Right cardiac atrium (tissue), 5 donors: ENCODE measurements at regions not wholly inside any gene's neighbourhood (a gene's known extent, or its start where the extent isn't known, plus 50 kb on each side); places are given as distances from the start of the nearest gene placed in this dataset.
"Not testable (repeated sequence)": the region's sequence is repeated elsewhere in the genome, so short reads cannot be mapped to it uniquely, and the experiment has no call there.

Source experiments
- ATAC-seq, 2 donors: fragments of 200-7000 bp; cut with Tn5 transposase; one replicate each; pipeline versions ENCODE4 v1.8.0 to v1.9.1; 2020; ENCODE audit warnings: moderate library complexity in 2 of 2, mild to moderate bottlenecking in 1 of 2
- DNase-seq, 3 donors: peaks; one replicate each; pipeline ENCODE4 v3.0.0-alpha.2; 2020
- H3K27ac ChIP-seq: one replicate; pipeline ENCODE4 v1.5.1; 2013; ENCODE audit warnings: mild to moderate bottlenecking, low read length, control low read depth, moderate library complexity
- H3K27me3 ChIP-seq: one replicate; pipeline ENCODE4 v1.6.1; 2013; ENCODE audit not compliant: control insufficient read depth, insufficient read depth
- H3K4me1 ChIP-seq: one replicate; pipeline ENCODE4 v1.6.1; 2013; ENCODE audit warnings: low read length; ENCODE audit not compliant: control insufficient read depth, insufficient read depth
- H3K4me3 ChIP-seq: one replicate; pipeline ENCODE4 v1.5.1; 2013; ENCODE audit warnings: low read length, control low read depth
- H3K9me3 ChIP-seq: one replicate; pipeline ENCODE4 v1.6.1; 2013; ENCODE audit warnings: low read length; ENCODE audit not compliant: control insufficient read depth
- WGBS: extraction: QIAGEN DNeasy Blood & Tissue Kit; methylation state at CpG from one replicate; pipeline ENCODE4 v1.1.7; 2013; 5-methylcytosine and 5-hydroxymethylcytosine counted together
- intact Hi-C, 4 donors: fragments of 100-400 bp; cut with DNase I; formaldehyde crosslinking; loops; one replicate each; pipeline versions ENCODE4 v1.11.0 to v1.14.0; 2022 to 2023
- donor health status: healthy with polysubstance abuse.
- donor health status: DM: no; HTN: yes; CAD: no.
- donor health status: DM: no; HTN: no; CAD: no.
- donor health status: DM: no; HTN: yes; CAD: no; lungs with severe emphysema.
- donor health status: DM: yes; HTN: yes; CAD: no.

DNA sequence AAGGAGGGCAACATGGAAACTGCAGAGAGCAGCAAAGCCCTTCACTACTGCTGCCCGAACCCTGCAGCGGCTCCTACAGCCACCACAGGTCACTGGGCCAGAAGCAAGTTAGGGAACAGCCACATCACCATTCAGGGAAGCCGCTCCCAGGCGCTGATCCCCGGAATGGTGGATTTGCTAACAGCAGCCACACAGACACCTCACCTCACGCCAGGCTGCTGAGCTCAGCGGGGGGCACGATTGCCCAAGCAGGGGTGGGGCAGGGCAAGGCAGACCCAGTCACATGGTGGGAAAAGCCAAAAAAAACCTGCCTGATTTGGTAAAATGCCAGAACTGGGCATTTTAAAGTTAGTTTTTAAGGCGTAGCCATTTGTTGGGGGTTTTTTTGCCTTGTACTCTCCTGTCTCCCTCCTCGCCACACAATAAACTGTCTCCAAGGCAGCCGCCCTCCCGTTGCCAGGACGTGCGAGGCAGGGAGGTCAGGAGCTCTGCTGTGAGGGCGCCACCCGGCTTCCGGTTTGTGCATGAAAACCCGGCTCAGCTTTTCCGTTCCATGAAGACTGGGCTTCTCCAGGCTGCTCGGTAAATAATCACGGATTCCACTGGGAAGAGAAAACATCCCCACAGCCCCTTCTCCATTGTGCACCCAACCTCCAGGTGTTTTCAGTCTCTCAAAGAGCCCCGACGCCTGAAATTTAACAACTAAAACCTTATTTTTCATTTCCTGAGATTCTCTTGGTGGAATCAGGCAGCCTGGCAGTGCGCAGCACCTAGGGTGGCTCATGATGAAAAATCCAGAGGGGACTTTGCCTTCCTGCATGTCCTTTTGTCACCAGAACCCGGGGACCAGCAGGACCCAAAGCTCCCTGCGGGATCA is 453.5 kb downstream of the PREX1 start:
- peak overlapping the region; percentile 61 for H3K27ac ChIP-seq
- H3K27me3 ChIP-seq, H3K4me3 ChIP-seq, H3K9me3 ChIP-seq, intact Hi-C loops, H3K4me1 ChIP-seq: not testable (repeated sequence)
- WGBS: 45% methylated on average over 26 of the region's 26 CpGs
- ATAC-seq (peak; percentile 91 to 97), DNase-seq (peak; percentile 78 to 85 (median 85))

DNA sequence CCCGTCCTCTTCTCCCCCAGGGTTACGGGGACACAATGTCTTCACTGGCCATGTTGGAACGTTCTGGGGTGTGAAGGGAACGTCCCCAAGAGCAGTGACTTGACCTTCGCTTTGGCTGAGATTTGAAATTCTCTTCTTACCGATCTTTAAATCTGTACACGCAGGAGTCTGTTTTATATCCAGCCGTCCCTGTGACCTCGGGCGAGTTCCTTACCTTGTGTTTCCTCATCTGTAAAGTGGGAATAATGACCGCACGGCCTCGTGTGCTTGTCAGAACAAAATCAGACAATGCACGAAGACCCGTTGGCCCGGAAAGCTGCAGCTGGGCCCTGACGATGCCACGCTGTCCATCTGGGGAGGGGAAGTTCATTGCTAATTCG is 454.3 kb downstream of the PREX1 start:
- Histone ChIP-seq H3K27me3 (no peaks in the 10 kb centered on the region), H3K4me3 (no peak overlapping the region), H3K27ac (peak overlapping the region; percentile 61), H3K9me3 (no peaks in the 10 kb centered on the region), H3K4me1 (peaks cover 5% of the 10 kb centered on the region)
- no peak for DNase-seq
- 79% methylated on average over 19 of the region's 19 CpGs for WGBS
- ATAC-seq: no peak
- intact Hi-C loops: no loop called here

DNA sequence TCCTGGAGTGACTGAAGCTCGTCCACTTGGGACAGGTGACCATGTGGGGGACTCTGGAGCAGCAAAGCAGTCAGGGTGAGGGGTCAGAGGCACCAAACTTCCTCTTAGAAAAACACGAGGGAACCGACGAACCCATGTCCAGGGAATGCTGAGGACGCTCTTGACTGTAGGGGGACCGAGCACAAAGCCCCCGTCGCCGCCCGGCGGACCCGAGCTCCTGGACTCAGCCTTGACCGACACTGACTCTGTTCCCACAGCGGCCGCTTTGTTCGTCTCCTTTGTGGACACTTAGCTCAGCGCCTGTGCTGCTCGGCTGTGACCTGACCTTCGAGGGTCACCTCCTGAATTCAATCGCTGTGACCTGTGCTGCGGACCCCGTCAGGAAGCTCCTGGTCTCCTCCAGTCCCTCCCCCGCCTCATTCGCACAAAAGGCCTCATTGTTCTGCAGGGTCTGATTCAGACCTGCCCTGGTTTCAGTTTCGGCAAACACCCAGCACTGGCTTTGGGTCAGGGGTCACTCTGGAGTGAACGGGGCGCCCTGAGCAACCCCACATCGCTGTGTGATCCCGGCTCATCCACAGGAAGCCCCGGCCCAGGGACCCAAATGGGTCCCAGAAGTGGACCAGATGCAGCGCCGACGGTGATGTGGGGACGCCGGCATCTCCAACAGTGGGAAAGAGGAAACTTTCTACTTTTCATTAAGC is 454.8 kb downstream of the PREX1 start:
- H3K9me3 ChIP-seq, intact Hi-C loops, H3K27me3 ChIP-seq, H3K4me1 ChIP-seq, DNase-seq, H3K4me3 ChIP-seq: not testable (repeated sequence)
- H3K27ac ChIP-seq: peak overlapping the region; percentile 61
- ATAC-seq: peak in 1 of 2 donors; percentile 6
- 72% methylated on average over 34 of the region's 35 CpGs for whole genome bisulfite sequencing

DNA sequence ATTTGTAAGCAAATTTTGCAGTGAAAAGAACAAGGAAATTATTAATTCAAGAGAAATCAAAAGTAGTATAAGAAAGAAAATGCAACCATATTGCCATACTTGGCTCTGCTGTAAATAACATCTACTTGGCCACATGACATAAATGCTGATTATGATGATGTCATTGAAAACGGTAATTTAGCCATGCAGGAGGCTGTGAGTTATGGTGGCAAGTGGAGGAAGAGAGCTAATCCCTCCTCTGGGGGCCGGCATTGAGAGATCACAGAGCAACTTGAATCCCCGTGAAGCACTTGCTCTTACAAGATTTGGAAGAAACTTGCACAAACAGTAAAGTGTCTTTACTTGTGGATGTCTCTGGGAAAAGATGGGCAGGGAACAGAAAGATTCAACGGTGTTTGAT is 456.6 kb downstream of the PREX1 start:
- 88% methylated on average over 4 of the region's 4 CpGs for WGBS

DNA sequence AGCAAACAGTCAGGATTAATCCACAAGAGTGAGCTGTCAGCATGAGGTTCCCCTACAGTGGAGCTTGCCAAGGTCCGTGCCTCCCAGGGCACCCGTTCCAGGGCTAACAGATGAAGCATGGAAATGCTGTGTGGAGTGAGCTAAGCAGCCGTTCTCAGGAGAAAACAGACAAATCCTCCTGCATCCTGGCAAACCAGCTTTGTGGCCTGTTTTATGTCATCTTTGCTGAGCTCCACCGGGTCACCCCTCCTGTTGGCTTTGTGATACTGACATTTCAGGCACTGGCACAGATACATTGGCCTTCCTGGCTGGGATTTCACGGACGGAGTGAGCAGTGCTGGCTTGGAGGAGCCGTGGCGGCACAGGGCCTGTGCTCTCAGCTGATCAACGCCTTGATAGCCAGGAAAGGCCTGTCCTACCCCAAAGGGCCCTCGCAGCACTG is 459.2 kb downstream of the PREX1 start:
- DNase-seq (peak; percentile 44 to 76 (median 61)), ATAC-seq (peak; percentile 71 to 78)

More for the DNA sequence above, 456.6 kb downstream of the PREX1 start:
- Histone ChIP-seq H3K9me3 (no peaks in the 10 kb centered on the region), H3K27ac (no peak overlapping the region), H3K4me1 (peaks cover 5% of the 10 kb centered on the region), H3K27me3 (no peaks in the 10 kb centered on the region), H3K4me3 (no peak overlapping the region)
- intact Hi-C loops: no loop called here
- DNase-seq (no peak), ATAC-seq (no peak)

DNA sequence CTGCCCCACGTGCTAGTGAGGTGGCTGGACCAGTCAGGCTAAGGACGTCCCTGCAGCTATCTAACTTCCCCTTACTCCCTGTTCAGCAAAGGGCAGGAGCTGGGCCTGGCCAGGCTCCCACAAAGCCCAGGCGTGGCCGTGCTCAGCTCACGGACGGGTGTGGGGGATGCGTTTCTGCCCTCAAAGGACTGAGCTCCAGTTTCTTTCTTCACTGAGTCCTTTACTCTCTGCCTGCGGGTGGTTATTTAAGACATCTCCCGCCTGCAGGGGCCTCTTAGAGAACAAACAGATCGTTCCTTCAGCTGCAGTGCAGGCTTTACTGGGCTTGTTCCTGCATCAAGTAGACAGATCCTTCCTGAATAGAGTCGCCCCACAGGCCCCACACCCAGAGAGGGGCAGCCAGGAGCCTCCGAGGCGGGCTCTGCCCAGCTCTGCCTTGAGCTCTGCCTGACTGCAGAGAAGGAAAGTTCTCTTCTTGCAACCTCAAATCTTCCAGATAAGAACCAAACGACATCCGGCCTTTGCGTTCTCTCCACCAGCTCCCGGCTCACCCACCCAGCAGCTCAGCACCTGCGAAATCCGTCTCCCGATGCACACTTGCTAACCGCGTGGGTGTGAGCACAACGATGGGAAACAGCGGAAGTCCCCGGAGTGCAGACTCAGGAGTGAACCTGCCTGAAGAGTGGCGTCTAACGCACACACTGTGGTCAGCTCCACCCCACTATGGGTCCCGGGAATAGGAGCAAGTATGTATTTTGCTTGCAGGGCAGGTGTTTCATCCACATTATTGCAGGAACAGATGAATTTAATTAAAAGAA is 460.0 kb downstream of the PREX1 start:
- 27% methylated on average over 13 of the region's 28 CpGs for WGBS
- DNase-seq, H3K27ac ChIP-seq, H3K4me3 ChIP-seq, H3K4me1 ChIP-seq, H3K27me3 ChIP-seq, H3K9me3 ChIP-seq, intact Hi-C loops: not testable (repeated sequence)
- peak; percentile 77 to 85 for ATAC-seq

More for the DNA sequence above, 459.2 kb downstream of the PREX1 start:
- WGBS: 32% methylated on average over 10 of the region's 10 CpGs
- intact Hi-C loops, H3K27ac ChIP-seq, H3K9me3 ChIP-seq, H3K4me3 ChIP-seq, H3K4me1 ChIP-seq, H3K27me3 ChIP-seq: not testable (repeated sequence)

DNA sequence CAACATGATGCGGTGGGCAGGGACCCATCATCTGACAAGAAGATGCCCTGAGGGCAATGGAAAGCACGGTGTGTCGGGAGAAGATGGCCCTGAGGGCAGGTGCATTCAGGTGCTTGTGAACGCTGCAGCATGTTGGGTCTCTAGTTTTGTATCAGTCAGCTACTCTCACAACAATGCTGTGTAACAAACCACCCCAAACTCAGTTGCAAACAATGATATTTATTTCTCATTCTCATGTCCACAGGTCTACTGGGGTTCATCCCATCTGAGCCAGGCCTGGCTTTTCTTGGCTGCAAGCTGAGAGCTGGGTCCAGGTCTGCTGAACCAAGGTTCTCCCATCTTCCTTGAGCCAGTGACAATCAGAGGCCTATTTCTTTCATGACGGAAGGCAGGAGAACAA is 461.6 kb downstream of the PREX1 start:
- no peak for DNase-seq
- intact Hi-C loops: no loop called here
- no peak overlapping the region for H3K27ac ChIP-seq
- no peaks in the 10 kb centered on the region for H3K27me3 ChIP-seq
- 97% methylated on average over 5 of the region's 5 CpGs for WGBS
- H3K9me3 ChIP-seq: no peaks in the 10 kb centered on the region
- no peak for ATAC-seq
- peaks cover 3% of the 10 kb centered on the region for H3K4me1 ChIP-seq
- no peak overlapping the region for H3K4me3 ChIP-seq

DNA sequence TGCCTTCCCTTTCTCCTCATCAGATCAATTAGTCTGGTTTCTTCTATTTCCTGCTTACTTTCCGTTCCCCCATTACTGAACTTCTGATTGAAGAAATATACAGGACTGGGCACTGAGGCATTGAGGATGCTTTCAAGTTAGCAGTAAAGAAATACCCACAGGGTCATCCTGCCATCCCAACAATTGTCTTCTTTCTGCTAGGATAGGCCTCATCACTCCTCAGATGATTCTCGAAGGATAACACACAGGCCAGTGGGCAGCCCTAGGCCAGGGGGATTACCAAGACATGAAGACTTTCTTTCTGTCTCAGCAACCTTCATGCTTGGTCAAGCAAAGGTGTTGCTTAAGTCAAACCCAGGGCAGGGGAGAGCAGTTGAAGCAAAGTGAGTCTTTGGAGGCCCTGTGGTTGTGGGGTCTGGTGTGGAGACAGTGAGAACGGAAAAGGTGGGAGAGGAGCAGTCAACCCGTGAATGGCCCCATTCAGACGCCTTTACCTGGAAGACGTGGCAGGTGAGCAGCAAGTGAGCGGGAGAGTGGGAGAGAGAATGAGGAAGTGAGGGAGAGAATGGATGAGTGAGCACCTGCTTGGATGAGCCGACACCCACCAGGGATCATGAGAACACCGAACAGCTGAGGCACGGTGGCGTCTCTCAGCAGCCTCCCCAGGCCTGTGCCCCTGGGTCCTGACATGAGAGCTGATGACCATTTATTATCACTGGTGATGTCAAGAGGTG is 462.9 kb downstream of the PREX1 start:
- Histone ChIP-seq H3K9me3 (no peaks in the 10 kb centered on the region), H3K27ac (no peak overlapping the region), H3K27me3 (no peaks in the 10 kb centered on the region), H3K4me3 (no peak overlapping the region), H3K4me1 (peaks cover 3% of the 10 kb centered on the region)
- no peak for ATAC-seq
- no peak for DNase-seq
- intact Hi-C loops: no loop called here
- WGBS: 97% methylated on average over 11 of the region's 11 CpGs

DNA sequence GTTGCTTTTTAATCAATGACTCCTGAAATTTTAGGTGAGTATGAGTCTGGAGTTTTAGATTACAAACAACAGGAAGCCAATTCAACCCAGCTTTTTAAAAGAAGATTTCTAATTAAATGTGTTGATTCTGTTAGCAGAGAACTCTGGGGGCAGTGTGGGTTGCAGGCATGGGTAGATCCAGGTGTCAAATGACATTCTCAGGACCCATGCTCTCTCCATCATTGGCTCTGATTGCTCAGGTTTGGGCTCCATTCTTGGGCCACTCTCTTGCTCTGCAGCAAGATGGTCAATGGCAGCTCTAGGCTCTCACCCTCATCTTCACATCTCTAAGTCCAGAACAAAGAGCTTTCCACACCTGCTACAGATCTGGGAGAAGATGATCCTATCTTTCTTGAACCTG is 463.7 kb downstream of the PREX1 start:
- intact Hi-C loops: no loop called here
- Histone ChIP-seq H3K27me3 (no peaks in the 10 kb centered on the region), H3K9me3 (no peaks in the 10 kb centered on the region), H3K27ac (no peak overlapping the region), H3K4me1 (peaks cover 3% of the 10 kb centered on the region), H3K4me3 (no peak overlapping the region)
- ATAC-seq (no peak), DNase-seq (no peak)

DNA sequence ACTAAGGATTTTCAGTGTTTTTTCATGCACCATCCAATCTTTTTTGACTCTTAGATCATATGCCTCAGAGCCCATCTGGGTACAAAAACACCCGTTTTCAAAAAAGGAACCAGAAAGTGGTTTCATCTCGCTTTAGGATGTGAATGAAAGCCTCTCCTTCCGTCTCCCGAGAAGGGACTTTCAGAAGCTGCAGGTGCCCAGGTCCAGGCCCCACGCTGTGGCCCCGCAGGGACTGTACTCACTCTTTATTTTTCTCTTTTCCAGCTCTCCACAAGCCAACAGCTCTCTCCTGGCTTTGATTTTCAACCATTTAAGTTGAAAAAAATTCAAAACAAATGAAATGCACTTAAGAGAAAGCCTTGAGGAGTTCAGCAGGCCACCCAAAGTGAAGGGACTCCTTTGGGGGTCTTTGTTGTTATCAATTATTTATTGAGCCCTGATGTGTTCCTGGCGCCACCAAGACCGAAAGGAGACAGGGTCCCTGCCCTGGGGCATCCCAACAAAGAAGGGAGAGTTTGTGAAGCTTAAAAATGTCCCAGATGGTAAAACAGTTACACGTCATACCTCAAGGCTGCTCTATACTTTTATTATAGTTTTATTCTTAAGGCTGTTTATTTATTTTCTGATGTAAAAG is 467.3 kb downstream of the PREX1 start:
- no peaks in the 10 kb centered on the region for H3K9me3 ChIP-seq
- no peak overlapping the region for H3K4me3 ChIP-seq
- H3K4me1 ChIP-seq: no peaks in the 10 kb centered on the region
- intact Hi-C loops: no loop called here
- ATAC-seq (no peak), DNase-seq (no peak)
- 80% methylated on average over 9 of the region's 9 CpGs for WGBS
- no peaks in the 10 kb centered on the region for H3K27me3 ChIP-seq
- H3K27ac ChIP-seq: no peak overlapping the region
